ENCODE measurements at regions not wholly inside any gene's neighbourhood (a gene's known extent, or its start where the extent isn't known, plus 50 kb on each side); places are given as distances from the start of the nearest gene placed in this dataset.
A peak's percentile ranks its signal among the peaks of the same experiment; 100 is the strongest.

DNA sequence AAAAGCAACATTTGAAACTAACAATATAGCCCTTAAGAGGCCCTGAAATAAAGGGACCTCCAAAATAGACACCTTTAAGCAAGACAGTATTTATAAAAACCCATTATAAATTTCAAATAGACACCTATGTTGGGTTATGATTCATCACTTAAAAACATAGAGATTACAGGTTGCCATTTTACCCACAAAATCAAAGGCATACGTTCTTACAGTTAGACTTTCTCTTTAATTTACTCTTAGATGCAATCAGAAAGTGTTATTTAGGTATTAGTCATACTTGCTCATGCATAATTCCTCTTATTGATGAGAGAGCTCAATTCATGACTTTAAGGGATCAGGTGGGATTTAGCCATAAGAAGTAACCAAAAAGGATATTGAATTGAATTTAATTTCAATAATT, 51.5 kb upstream of the TMEM200A start:
- Histone ChIP-seq H3K27ac (ENCODE audit: low read depth, low read length) (no peak overlapping the region), H3K18ac (ENCODE audit: low read length) (no peak overlapping the region), H3K9ac (ENCODE audit: low read length) (no peak overlapping the region), H3K23ac (ENCODE audit: low read length) (no peak overlapping the region), H2BK15ac (replicated peaks; ENCODE audit: low read depth) (no peak overlapping the region), H3K4me1 (ENCODE audit: control insufficient read depth, low read depth, low read length) (no peaks in the 10 kb centered on the region), H4K5ac (ENCODE audit: low read length) (no peak overlapping the region), H3K4me3 (ENCODE audit: low read length) (no peak overlapping the region), H2BK5ac (ENCODE audit: low read length) (no peak overlapping the region), H3K4me2 (ENCODE audit: low read length) (no peak overlapping the region), H2AK5ac (ENCODE audit: low read length) (no peak overlapping the region), H2BK120ac (ENCODE audit: low read depth, low read length) (no peak overlapping the region), H4K8ac (ENCODE audit: low read depth, low read length) (no peak overlapping the region), H3K56ac (ENCODE audit: low read length) (no peak overlapping the region), H3K79me2 (ENCODE audit: control insufficient read depth, insufficient read depth, low read length) (no peaks in the 10 kb centered on the region), H3K4ac (ENCODE audit: low read depth, low read length) (no peak overlapping the region), H3K27me3 (ENCODE audit: insufficient read depth, low read length, poor library complexity) (no peaks in the 10 kb centered on the region), H3K79me1 (ENCODE audit: low read length) (no peaks in the 10 kb centered on the region), H3K36me3 (ENCODE audit: control insufficient read depth, insufficient read depth, low read length) (no peaks in the 10 kb centered on the region)
- no CpG with 5 or more reads among the region's 1 CpG for WGBS (ENCODE audit: extremely low coverage, insufficient coverage, low lambda C conversion rate)
- no peak for DNase-seq

DNA sequence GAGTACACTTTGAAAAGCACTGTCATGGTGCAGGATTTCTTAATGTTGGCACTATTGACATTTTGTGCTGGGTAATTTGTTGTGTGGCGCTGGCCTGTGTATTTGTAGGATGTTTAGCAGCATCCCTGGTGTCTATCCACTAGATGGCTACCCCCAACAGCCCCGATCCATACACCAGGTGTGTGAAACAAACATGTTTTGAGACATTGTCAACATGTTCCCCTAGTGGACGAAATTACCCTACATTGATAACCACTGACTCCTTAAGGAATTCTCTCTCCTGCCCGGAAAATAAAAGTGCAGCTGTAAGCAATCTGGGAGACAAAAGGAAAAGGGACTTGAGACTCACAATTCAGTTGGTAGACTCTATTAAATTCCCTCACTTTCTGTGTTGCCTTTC, 52.6 kb upstream of the TMEM200A start:
- Histone ChIP-seq H3K18ac (ENCODE audit: low read length) (no peak overlapping the region), H3K4me2 (ENCODE audit: low read length) (no peak overlapping the region), H3K27ac (ENCODE audit: low read depth, low read length) (no peak overlapping the region), H3K56ac (ENCODE audit: low read length) (no peak overlapping the region), H2AK5ac (ENCODE audit: low read length) (no peak overlapping the region), H4K5ac (ENCODE audit: low read length) (no peak overlapping the region), H3K79me2 (ENCODE audit: control insufficient read depth, insufficient read depth, low read length) (no peaks in the 10 kb centered on the region), H3K23ac (ENCODE audit: low read length) (no peak overlapping the region), H3K4ac (ENCODE audit: low read depth, low read length) (no peak overlapping the region), H3K27me3 (ENCODE audit: insufficient read depth, low read length, poor library complexity) (no peaks in the 10 kb centered on the region), H2BK15ac (replicated peaks; ENCODE audit: low read depth) (no peak overlapping the region), H3K9ac (ENCODE audit: low read length) (no peak overlapping the region), H4K8ac (ENCODE audit: low read depth, low read length) (no peak overlapping the region), H3K36me3 (ENCODE audit: control insufficient read depth, insufficient read depth, low read length) (no peaks in the 10 kb centered on the region), H3K4me1 (ENCODE audit: control insufficient read depth, low read depth, low read length) (no peaks in the 10 kb centered on the region), H2BK5ac (ENCODE audit: low read length) (no peak overlapping the region), H3K4me3 (ENCODE audit: low read length) (no peak overlapping the region), H3K79me1 (ENCODE audit: low read length) (no peaks in the 10 kb centered on the region), H2BK120ac (ENCODE audit: low read depth, low read length) (no peak overlapping the region)
- peak; percentile 60 for DNase-seq
- WGBS (ENCODE audit: extremely low coverage, insufficient coverage, low lambda C conversion rate), result no CpG with 5 or more reads among the region's 4 CpGs

DNA sequence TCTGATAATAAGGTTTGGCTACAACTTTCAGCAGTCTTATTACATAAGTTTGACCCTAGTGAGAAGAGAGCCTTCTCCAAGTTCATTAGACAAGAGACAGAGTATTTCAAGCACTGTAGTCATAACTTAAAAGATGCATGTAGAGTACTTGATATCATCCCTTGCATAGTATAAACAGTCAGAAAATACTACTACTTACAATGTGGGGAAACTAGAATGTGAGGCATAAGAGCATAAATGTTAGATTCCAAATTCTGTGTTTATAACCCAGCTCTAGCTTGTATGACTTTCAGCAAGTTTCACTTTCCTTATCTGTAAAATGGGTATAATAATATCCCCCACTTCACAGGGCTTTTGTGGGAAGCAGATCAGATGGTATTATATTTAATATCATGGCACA, 56.8 kb upstream of the TMEM200A start:
- H3K36me3 ChIP-seq (ENCODE audit: control insufficient read depth, insufficient read depth, low read length), result no peaks in the 10 kb centered on the region
- no peaks in the 10 kb centered on the region for H3K27me3 ChIP-seq (ENCODE audit: insufficient read depth, low read length, poor library complexity)
- H3K79me1 ChIP-seq (ENCODE audit: low read length), result no peaks in the 10 kb centered on the region

DNA sequence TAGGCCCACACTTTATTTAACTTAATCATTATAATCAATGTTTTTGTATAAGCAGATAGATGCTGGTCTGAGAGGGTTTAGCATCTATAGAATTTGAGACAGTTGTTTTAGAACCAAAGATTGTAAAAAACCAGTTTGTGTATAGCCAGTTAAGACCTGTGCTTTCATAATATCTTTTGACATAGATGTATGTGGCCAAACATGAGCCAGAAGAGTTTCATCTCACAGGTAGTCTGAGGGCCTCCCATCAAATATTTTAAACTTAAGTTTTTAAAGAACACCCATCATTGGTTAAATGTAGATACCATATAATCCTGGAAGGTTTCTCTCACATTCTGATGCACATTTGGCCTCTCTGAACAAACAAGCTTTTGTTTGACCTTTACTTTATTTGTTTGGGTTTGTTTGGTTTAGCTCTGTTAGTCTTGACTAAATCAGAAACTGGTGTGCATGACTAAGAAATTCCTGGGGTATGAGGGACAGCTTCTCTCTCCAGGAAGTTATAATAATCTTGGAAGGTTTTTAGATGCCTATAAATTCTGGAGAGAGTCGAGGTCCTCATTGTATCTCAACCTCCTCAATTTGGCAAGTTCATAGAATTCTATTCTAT, 58.0 kb upstream of the TMEM200A start:
- no peaks in the 10 kb centered on the region for H3K79me1 ChIP-seq (ENCODE audit: low read length)
- no peaks in the 10 kb centered on the region for H3K4me1 ChIP-seq (ENCODE audit: control insufficient read depth, low read depth, low read length)
- no peak overlapping the region for H2BK120ac ChIP-seq (ENCODE audit: low read depth, low read length)
- H3K27me3 ChIP-seq (ENCODE audit: insufficient read depth, low read length, poor library complexity), result no peaks in the 10 kb centered on the region
- H3K23ac ChIP-seq (ENCODE audit: low read length), result no peak overlapping the region
- H3K27ac ChIP-seq (ENCODE audit: low read depth, low read length), result no peak overlapping the region
- no peaks in the 10 kb centered on the region for H3K79me2 ChIP-seq (ENCODE audit: control insufficient read depth, insufficient read depth, low read length)
- no peak for DNase-seq
- no peak overlapping the region for H2BK5ac ChIP-seq (ENCODE audit: low read length)
- no peak overlapping the region for H3K4me2 ChIP-seq (ENCODE audit: low read length)
- no peak overlapping the region for H3K9ac ChIP-seq (ENCODE audit: low read length)
- no peak overlapping the region for H2AK5ac ChIP-seq (ENCODE audit: low read length)
- no peak overlapping the region for H3K56ac ChIP-seq (ENCODE audit: low read length)
- WGBS (ENCODE audit: extremely low coverage, insufficient coverage, low lambda C conversion rate), result no CpG with 5 or more reads among the region's 1 CpG
- H3K36me3 ChIP-seq (ENCODE audit: control insufficient read depth, insufficient read depth, low read length), result no peaks in the 10 kb centered on the region
- H4K8ac ChIP-seq (ENCODE audit: low read depth, low read length), result no peak overlapping the region
- H4K5ac ChIP-seq (ENCODE audit: low read length), result no peak overlapping the region
- no peak overlapping the region for H2BK15ac ChIP-seq (replicated peaks; ENCODE audit: low read depth)
- no peak overlapping the region for H3K18ac ChIP-seq (ENCODE audit: low read length)
- no peak overlapping the region for H3K4me3 ChIP-seq (ENCODE audit: low read length)
- H3K4ac ChIP-seq (ENCODE audit: low read depth, low read length), result no peak overlapping the region

More for the DNA sequence above, 56.8 kb upstream of the TMEM200A start:
- no peak overlapping the region for H4K8ac ChIP-seq (ENCODE audit: low read depth, low read length)
- H2BK120ac ChIP-seq (ENCODE audit: low read depth, low read length), result no peak overlapping the region
- H3K9ac ChIP-seq (ENCODE audit: low read length), result no peak overlapping the region
- H3K4me3 ChIP-seq (ENCODE audit: low read length), result no peak overlapping the region
- H3K23ac ChIP-seq (ENCODE audit: low read length), result no peak overlapping the region
- no peak overlapping the region for H3K56ac ChIP-seq (ENCODE audit: low read length)
- no peak overlapping the region for H3K18ac ChIP-seq (ENCODE audit: low read length)
- no peak overlapping the region for H2BK15ac ChIP-seq (replicated peaks; ENCODE audit: low read depth)
- H4K5ac ChIP-seq (ENCODE audit: low read length), result no peak overlapping the region
- no peak overlapping the region for H3K27ac ChIP-seq (ENCODE audit: low read depth, low read length)
- no peak overlapping the region for H3K4ac ChIP-seq (ENCODE audit: low read depth, low read length)
- no peak for DNase-seq
- H2BK5ac ChIP-seq (ENCODE audit: low read length), result no peak overlapping the region
- no peak overlapping the region for H3K4me2 ChIP-seq (ENCODE audit: low read length)
- no peak overlapping the region for H2AK5ac ChIP-seq (ENCODE audit: low read length)
- H3K4me1 ChIP-seq (ENCODE audit: control insufficient read depth, low read depth, low read length), result no peaks in the 10 kb centered on the region
- H3K79me2 ChIP-seq (ENCODE audit: control insufficient read depth, insufficient read depth, low read length), result no peaks in the 10 kb centered on the region

DNA sequence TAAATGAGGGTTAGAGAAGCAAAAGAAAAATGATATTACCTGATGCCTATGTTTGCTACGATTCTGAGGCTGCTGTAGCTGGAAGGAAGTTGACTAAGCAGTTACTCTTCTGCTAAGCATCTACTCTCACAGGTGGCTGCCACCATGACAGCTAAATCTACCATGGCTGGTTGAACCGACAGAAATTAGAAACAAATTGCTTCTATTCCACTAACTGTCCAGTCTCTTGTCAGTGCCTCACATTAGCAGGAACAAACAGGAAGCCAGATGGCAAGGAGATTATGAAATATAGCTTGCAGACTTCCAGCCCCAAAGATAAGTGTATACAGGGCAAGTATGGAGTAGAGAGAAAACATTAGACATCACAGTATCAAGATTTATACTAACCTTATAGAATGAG, 59.4 kb upstream of the TMEM200A start:
- H2BK15ac ChIP-seq (replicated peaks; ENCODE audit: low read depth), result no peak overlapping the region
- H4K5ac ChIP-seq (ENCODE audit: low read length), result no peak overlapping the region
- no peaks in the 10 kb centered on the region for H3K79me1 ChIP-seq (ENCODE audit: low read length)
- DNase-seq, result no peak
- no peaks in the 10 kb centered on the region for H3K36me3 ChIP-seq (ENCODE audit: control insufficient read depth, insufficient read depth, low read length)
- no peak overlapping the region for H3K27ac ChIP-seq (ENCODE audit: low read depth, low read length)
- H3K18ac ChIP-seq (ENCODE audit: low read length), result no peak overlapping the region
- no peak overlapping the region for H3K4me3 ChIP-seq (ENCODE audit: low read length)
- no peak overlapping the region for H3K23ac ChIP-seq (ENCODE audit: low read length)
- H3K9ac ChIP-seq (ENCODE audit: low read length), result no peak overlapping the region
- no peak overlapping the region for H3K4ac ChIP-seq (ENCODE audit: low read depth, low read length)
- H3K4me2 ChIP-seq (ENCODE audit: low read length), result no peak overlapping the region
- no peak overlapping the region for H2BK120ac ChIP-seq (ENCODE audit: low read depth, low read length)
- H3K56ac ChIP-seq (ENCODE audit: low read length), result no peak overlapping the region
- no CpG with 5 or more reads among the region's 2 CpGs for WGBS (ENCODE audit: extremely low coverage, insufficient coverage, low lambda C conversion rate)
- H3K4me1 ChIP-seq (ENCODE audit: control insufficient read depth, low read depth, low read length), result no peaks in the 10 kb centered on the region
- no peak overlapping the region for H2AK5ac ChIP-seq (ENCODE audit: low read length)
- H4K8ac ChIP-seq (ENCODE audit: low read depth, low read length), result no peak overlapping the region
- H2BK5ac ChIP-seq (ENCODE audit: low read length), result no peak overlapping the region
- H3K27me3 ChIP-seq (ENCODE audit: insufficient read depth, low read length, poor library complexity), result no peaks in the 10 kb centered on the region
- H3K79me2 ChIP-seq (ENCODE audit: control insufficient read depth, insufficient read depth, low read length), result no peaks in the 10 kb centered on the region

DNA sequence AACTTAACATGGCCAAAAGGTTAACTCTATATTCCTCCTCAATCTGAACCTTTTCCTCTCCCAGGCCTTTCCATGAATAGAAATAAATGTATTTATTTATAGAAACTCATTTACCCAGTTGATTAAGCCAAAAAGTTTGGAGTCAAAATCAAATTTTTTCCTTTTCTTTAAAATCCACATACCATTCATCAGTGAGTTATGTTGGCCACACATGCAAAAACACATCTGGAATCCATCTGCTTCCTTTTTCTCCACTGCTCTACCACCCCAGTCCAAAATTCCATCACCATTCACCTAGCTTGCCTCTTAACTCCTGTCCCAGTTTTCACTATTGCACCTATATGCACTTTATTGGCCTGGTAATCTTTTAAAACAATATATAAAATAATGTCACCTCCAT, 62.4 kb upstream of the TMEM200A start:
- Histone ChIP-seq H3K18ac (ENCODE audit: low read length) (no peak overlapping the region), H3K4me2 (ENCODE audit: low read length) (no peak overlapping the region), H2BK5ac (ENCODE audit: low read length) (no peak overlapping the region), H2BK120ac (ENCODE audit: low read depth, low read length) (no peak overlapping the region), H3K79me1 (ENCODE audit: low read length) (no peaks in the 10 kb centered on the region), H3K4ac (ENCODE audit: low read depth, low read length) (no peak overlapping the region), H2AK5ac (ENCODE audit: low read length) (no peak overlapping the region), H3K23ac (ENCODE audit: low read length) (no peak overlapping the region), H4K5ac (ENCODE audit: low read length) (no peak overlapping the region), H3K27ac (ENCODE audit: low read depth, low read length) (no peak overlapping the region), H3K56ac (ENCODE audit: low read length) (no peak overlapping the region), H3K9ac (ENCODE audit: low read length) (no peak overlapping the region), H3K79me2 (ENCODE audit: control insufficient read depth, insufficient read depth, low read length) (no peaks in the 10 kb centered on the region), H3K4me3 (ENCODE audit: low read length) (no peak overlapping the region), H3K36me3 (ENCODE audit: control insufficient read depth, insufficient read depth, low read length) (no peaks in the 10 kb centered on the region), H2BK15ac (replicated peaks; ENCODE audit: low read depth) (no peak overlapping the region), H4K8ac (ENCODE audit: low read depth, low read length) (no peak overlapping the region), H3K27me3 (ENCODE audit: insufficient read depth, low read length, poor library complexity) (no peaks in the 10 kb centered on the region), H3K4me1 (ENCODE audit: control insufficient read depth, low read depth, low read length) (no peaks in the 10 kb centered on the region)
- no peak for DNase-seq
